Fibroblast of skin of scalp (primary cell): ENCODE measurements at regions not wholly inside any gene's neighbourhood (a gene's known extent, or its start where the extent isn't known, plus 50 kb on each side); places are given as distances from the start of the nearest gene placed in this dataset.

Experiments
- DNase-seq: peaks from one replicate; pipeline ENCODE4 v3.0.0-alpha.2; 2013

GRCh38 chr4:164428561-164428960 lies 325.4 kb upstream of the SMIM31 start:
- DNase-seq = no peak

GRCh38 chr4:164438321-164438720 lies 315.6 kb upstream of the SMIM31 start:
- DNase-seq = no peak

DNA sequence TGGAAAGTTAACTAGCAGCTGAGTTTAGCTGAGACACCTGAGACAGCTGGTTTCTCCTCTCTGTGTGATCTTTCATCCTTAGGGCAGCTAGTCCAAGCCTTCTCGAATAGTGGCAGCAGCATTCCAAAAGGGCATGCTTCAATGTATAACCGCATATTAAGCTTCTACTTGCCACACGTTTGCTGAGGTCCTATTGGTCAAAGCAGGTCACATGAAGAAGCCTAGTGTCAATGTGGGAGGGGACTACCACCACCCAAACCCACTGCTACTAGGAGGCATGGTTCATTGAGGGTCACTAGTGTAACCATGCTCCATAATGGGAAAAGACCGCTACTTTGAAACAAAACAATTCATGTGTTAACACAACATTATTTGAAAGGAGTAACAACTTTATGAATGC lies 314.9 kb upstream of the SMIM31 start:
- DNase-seq = no peak

DNA sequence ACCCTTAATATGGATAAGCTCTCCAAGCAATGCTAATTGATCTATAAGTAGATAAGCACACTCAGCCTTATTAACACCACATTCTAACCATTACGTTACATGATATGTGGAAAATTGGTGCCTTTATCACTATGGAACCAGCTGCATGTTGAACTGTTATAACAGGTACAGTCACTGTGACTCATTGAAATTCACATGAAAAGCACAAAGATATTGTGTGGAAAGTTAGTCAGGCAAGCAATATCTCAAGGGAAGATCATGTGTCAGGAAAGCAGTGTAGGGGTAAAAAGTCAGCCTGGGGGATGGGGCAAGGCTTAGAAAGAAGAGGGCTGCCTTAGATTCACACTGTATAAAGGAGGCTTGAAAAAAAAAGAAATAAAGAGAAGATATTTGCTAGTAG lies 313.7 kb upstream of the SMIM31 start:
- no peak for DNase-seq

DNA sequence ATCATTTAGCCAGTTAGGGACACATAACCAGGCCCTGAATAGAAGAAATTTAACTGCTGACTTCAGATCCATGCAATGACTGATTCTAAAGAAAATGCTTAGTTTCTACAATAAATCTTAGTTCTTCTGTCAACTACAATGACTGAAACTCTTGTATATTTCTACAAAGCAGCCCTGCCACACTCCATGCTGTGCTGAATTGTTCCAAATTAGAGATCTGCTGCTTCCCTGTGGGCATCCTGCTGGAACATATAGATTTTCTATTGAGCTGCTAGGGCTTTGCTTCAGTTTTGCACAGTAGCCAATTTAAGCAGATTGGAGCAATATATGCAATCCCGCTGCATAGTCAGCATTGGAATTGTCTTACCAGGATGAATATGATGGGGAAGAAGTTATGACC lies 312.8 kb upstream of the SMIM31 start:
- no peak for DNase-seq

DNA sequence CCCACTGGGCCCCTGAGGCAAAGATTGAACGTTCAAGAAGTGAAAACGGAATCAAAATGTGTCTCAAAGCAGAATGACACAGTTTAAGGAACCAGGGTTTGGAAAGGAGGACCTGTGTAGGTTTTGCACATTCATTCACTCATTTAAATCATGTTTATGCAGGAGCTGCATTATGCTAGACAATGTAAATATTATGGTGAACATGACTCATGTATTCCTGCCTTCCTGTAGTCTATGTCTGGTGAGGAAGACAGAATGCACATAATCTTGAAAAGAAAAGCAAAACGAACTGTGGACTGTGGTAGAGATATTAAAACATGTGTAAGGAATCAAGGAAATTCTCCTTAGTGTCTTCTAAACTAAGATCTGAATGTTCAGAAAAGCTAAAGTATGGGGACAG lies 311.8 kb upstream of the SMIM31 start:
- no peak for DNase-seq

- no peak for DNase-seq
Observed at GRCh38 chr4:164446516-164446915, 307.4 kb upstream of the SMIM31 start.

- DNase-seq = no peak
Observed at GRCh38 chr4:164461901-164462300, 292.0 kb upstream of the SMIM31 start.

- DNase-seq = no peak
Observed at GRCh38 chr4:164462471-164462870, 291.5 kb upstream of the SMIM31 start.

GRCh38 chr4:164464313-164464712 lies 289.6 kb upstream of the SMIM31 start:
- DNase-seq = no peak

DNA sequence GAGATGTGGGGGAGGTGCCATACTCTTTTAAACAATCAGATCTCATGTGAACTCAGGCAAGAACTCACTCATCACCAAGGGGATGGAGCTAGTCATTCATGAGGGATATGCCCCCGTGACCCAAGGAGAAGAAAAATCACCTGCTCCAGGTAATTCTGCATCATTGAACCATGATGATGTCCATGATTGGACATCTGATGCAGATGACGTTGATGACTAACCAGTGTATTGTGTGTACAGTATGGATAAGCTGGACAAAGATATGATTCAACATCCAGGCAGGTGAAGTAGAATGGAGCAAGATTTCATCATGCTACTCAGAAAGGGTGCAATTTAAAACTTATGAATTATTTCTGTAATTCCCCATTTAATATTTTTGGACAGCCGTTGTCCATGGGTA lies 286.4 kb upstream of the SMIM31 start:
- no peak for DNase-seq

DNA sequence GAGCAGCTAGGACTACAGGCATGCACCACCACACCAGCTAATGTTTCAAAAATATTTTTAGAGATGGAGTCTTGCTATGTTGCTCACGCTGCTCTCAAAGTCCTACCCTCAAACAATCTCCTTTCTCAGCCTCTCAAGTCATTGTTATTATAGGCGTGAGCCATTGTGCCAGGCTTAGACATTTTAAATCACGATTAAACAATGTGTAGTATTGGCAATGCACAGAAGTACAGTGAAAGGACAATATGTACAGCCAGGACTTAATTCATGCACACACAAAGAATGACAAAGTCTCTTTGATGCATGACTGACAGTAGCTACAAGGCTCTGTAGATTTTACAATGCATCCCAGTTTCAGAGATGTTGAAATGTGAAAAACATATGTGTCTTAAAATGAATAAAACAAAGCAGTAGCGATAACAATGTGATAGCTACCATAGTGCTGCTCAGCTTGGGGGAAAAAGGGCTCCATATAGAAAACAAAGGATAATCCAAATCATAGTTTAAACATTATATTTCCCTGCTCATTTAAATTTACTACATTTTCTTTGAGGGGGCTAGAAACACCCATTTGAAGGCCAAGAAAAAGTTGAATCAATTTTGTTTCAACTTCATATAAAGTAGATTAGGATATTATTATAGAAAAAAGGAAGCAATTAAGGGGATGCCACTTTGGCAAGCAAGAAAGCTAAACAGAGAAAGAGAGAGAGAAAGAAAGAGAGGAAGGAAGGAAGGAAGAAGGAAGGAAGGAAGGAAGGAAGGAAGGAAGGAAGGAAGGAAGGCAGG lies 272.4 kb upstream of the SMIM31 start:
- no peak for DNase-seq

DNA sequence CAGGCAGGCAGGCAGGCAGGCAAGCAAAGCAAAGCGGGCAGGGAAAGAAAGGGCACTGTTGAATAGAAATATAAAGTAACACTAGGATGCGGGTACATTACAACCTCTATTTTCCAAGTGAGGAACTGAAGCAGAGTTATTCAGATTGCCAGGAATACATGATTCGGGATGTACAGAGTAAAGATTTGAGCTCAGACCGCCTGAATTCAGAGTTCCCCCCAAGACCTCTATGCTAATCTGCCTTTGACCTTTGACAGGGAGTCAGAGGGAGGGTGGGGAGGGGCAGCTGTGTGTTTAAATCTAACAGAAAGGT lies 271.9 kb upstream of the SMIM31 start:
- DNase-seq = no peak

DNA sequence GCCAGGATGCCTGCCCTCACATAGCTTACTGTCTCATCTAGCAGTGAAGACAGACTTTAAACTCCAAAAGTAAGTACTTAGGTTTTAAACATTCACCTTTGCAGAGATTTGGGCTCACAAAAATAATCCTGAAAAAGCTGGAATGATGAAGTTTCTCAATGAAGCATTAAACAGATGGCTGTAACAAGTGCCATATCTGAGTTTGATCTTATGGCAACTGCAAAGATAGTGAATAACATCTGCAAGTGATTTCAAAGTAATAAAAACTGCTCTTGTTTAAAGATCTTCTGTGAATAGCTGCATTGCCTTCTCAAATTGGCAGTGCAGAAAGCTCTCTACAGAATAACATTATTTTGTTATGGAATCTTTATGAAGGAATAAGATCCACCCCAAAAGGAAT lies 271.2 kb upstream of the SMIM31 start:
- DNase-seq = no peak

GRCh38 chr4:164483711-164484110 lies 270.2 kb upstream of the SMIM31 start:
- no peak for DNase-seq

GRCh38 chr4:164484551-164484950 lies 269.4 kb upstream of the SMIM31 start:
- DNase-seq = no peak

DNA sequence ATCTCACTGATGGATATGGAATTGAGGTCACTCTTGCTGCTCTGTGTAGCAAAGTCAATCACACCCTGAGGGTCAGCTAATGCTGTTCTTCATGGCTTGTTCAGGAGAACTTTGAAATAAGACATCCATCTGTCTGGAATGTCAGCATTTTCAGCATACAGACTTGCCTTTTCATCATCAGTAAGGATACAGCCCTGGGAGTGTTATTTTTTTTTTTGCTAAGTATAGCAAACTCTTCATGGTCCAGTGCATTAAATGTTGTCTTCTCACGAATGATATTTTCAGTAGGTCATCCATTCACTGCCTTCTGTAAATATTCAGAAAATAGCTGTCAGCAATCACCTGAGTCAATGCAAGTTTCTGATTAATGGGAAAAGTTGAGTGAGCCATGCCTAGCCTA lies 268.8 kb upstream of the SMIM31 start:
- DNase-seq = no peak

DNA sequence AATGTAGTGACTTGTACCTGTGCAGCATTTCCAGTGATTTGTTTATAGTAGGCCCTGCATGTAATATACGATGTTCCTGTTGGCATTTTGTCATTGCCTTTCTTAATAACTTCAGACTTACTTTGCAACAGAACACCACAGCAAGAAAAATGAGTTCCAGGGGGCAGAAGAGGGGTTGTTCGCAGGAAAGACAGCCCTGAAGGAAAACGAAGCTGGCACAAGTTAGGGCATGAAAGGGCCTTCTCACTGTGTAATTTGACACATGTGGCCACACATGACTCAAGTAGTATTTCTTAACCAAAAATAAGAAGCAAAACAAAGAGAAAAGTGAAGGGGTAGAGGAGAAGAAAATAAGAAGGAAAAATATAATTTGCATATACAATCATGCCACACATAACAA lies 265.8 kb upstream of the SMIM31 start:
- DNase-seq = no peak

- DNase-seq = peak; percentile 17
Observed at GRCh38 chr4:164501074-164501473, 252.9 kb upstream of the SMIM31 start.

DNA sequence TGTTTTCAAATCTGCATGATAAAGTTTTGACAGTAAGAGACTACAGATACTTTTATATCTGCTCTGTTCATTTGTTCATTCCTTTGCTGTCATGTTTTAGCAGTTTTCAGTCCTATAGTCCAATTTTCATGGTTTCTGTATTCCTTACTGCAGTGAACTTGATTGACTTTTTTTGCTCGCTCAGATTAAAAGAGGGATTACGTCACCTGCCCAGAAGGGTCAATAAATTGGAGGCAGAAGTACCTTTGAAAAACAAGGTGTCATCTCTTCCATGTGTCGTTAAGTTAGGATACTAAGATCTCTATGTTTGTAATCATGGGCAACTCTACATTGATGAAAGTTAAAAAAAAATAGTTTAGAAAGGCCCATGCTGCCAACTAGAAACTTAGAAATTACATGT lies 250.1 kb upstream of the SMIM31 start:
- no peak for DNase-seq

GRCh38 chr4:164508097-164508496 lies 245.8 kb upstream of the SMIM31 start:
- no peak for DNase-seq

DNA sequence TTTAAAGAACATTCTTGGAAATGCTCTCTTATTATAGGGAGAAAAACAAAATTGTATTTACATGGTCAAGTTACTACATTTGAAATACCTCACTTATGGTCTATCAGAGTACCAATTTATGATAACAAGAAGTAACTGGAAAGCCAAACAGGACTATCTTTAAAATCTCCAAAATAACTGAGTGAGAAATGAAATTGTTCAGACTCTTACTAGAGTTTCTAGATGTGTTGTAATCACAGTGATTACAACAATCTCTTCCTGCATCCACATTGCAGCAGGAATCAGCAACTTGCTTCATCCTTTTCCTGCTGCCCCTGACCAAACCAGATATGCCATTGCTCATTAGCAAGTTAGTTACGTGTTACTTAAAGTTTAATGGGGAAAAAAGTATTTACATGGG lies 245.2 kb upstream of the SMIM31 start:
- DNase-seq = no peak

DNA sequence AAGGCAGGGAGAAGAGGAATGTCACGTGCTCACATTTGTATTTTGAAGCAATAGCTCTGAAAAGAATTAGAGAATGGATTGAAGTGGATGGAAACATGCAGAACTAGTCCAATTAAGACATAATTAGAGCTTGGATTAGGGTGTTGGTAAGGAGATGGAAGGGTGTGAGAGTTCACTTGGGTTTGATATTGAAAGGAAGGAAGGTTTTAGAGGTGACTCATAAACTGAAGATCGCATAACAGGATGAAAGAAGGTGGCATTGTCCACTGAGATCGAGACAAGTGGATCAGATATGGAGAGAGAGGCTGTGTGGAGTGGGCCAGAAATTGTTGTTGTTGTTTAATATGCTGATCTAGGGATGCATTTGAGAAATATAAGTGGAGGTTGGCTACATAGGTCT lies 244.0 kb upstream of the SMIM31 start:
- no peak for DNase-seq

GRCh38 chr4:164512124-164512523 lies 241.8 kb upstream of the SMIM31 start:
- DNase-seq = no peak

GRCh38 chr4:164514765-164515164 lies 239.2 kb upstream of the SMIM31 start:
- no peak for DNase-seq
